GM12878 (cell line): ENCODE measurements at regions not wholly inside any gene's neighbourhood (a gene's known extent, or its start where the extent isn't known, plus 50 kb on each side); places are given as distances from the start of the nearest gene placed in this dataset.

Experiments used
- ATAC-seq: fragments of 200-7000 bp; cut with Tn5 transposase; 3 replicates; pipeline ENCODE4 v1.9.1; 2020; ENCODE audit warnings: mild to moderate bottlenecking, moderate library complexity
- BruUV-seq: library from RNA; stranded (reverse); fragments of 400-500 nt; replicated peaks from 2 replicates; lab custom pipeline; 2021; lab: Mats Ljungman, UMichigan
- CTCF ChIA-PET: fragments of 300-600 bp; sonication (Branson Sonifier 250); formaldehyde crosslinking; extraction: SDS; loops from one replicate; lab custom pipeline; 2021; ENCODE audit warnings: inconsistent platforms; lab: Yijun Ruan, JAX
- POLR2A ChIA-PET: fragments of 350-600 bp; formaldehyde crosslinking; extraction: SDS; loops from one replicate; lab custom pipeline; 2021; ENCODE audit warnings: inconsistent platforms; lab: Charles Lee
- RAD21 ChIA-PET: fragments of 300-600 bp; sonication (Branson Sonifier 250); formaldehyde crosslinking; loops from one replicate; lab custom pipeline; 2023; ENCODE audit warnings: antibody characterized with exemption; ENCODE audit not compliant: unreplicated experiment; lab: Charles Lee
- SMC1A ChIA-PET: fragments of 300-600 bp; sonication (Branson Sonifier 250); formaldehyde crosslinking; loops from one replicate; lab custom pipeline; 2023; ENCODE audit not compliant: unreplicated experiment, uncharacterized antibody; lab: Charles Lee
- DNase-seq: peaks from one replicate; pipeline ENCODE4 v3.0.0-alpha.2; 2011; ENCODE audit warnings: low read depth, low spot score
- FAIRE-seq: peaks from 3 replicates; lab custom pipeline; 2011; peaks lifted over from hg19 to GRCh38; lab: Jason Lieb, UNC
- H2AFZ ChIP-seq: 2 replicates; pipeline ENCODE4 v1.6.0; 2011; ENCODE audit warnings: low read depth, low read length, control low read depth; ENCODE audit not compliant: control insufficient read depth
- H3K27ac ChIP-seq: 2 replicates; pipeline ENCODE4 v1.5.1; 2011; ENCODE audit warnings: control low read depth; ENCODE audit not compliant: control insufficient read depth, insufficient read depth
- H3K27me3 ChIP-seq, 2 experiments: replicated peaks in 1 of 2; 2 replicates each; pipeline versions ENCODE4 v1.6.0 to v1.6.1; 2011; ENCODE audit warnings: low read length in 1 of 2; ENCODE audit not compliant: control insufficient read depth in 2 of 2, insufficient read depth in 2 of 2
- H3K36me3 ChIP-seq, 2 experiments: 2 replicates each; pipeline ENCODE4 v1.5.1; 2011; ENCODE audit warnings: low read length in 1 of 2; ENCODE audit not compliant: control insufficient read depth in 2 of 2, insufficient read depth in 2 of 2
- H3K4me1 ChIP-seq: 2 replicates; pipeline ENCODE4 v1.6.1; 2011; ENCODE audit warnings: mild to moderate bottlenecking, low read length, moderate library complexity, mixed read lengths; ENCODE audit not compliant: control insufficient read depth, insufficient read depth
- H3K4me2 ChIP-seq: 2 replicates; pipeline ENCODE4 v1.6.0; 2011; ENCODE audit warnings: control low read depth; ENCODE audit not compliant: control insufficient read depth, insufficient read depth
- H3K4me3 ChIP-seq: fragments of 200-600 bp; sonication (generic); 2 replicates; pipeline ENCODE4 v1.5.1; 2016
- H3K79me2 ChIP-seq: 2 replicates; pipeline ENCODE4 v1.6.0; 2011; ENCODE audit warnings: low read length; ENCODE audit not compliant: control insufficient read depth, insufficient read depth
- H3K9ac ChIP-seq: 2 replicates; pipeline ENCODE4 v1.8.0; 2011; ENCODE audit warnings: low read length, control low read depth, mixed read lengths; ENCODE audit not compliant: control insufficient read depth, insufficient read depth
- H3K9me3 ChIP-seq: replicated peaks from 3 replicates; pipeline ENCODE4 v1.5.1; 2011; ENCODE audit warnings: mild to moderate bottlenecking, low read length; ENCODE audit not compliant: control insufficient read depth, insufficient read depth
- H4K20me1 ChIP-seq: 2 replicates; pipeline ENCODE4 v1.6.0; 2011; ENCODE audit not compliant: control insufficient read depth, insufficient read depth
- CREM ChIP-seq: IDR thresholded peaks from 2 replicates; pipeline ENCODE4 v1.6.1; 2014; ENCODE audit warnings: antibody characterized with exemption, low read depth
- CTCF ChIP-seq, 3 experiments: IDR thresholded peaks in 2 of 3; conservative IDR thresholded peaks in 1 of 3; 2 replicates each; pipeline ENCODE4 v1.5.1; 2011; ENCODE audit warnings: low read depth in 3 of 3, low read length in 3 of 3, mild to moderate bottlenecking in 3 of 3, control low read depth in 2 of 3, moderate library complexity in 2 of 3, inconsistent platforms in 1 of 3, mixed read lengths in 1 of 3; ENCODE audit not compliant: control insufficient read depth in 2 of 3, insufficient read depth in 1 of 3; ENCODE audit errors: extremely low read depth in 1 of 3
- JUND ChIP-seq: IDR thresholded peaks from 2 replicates; pipeline ENCODE4 v1.6.1; 2012; ENCODE audit warnings: low read depth, mild to moderate bottlenecking, low read length, improper control_type of control experiment, moderate library complexity
- PAX8 ChIP-seq: fragments of 450-650 bp; IDR thresholded peaks from 2 replicates; pipeline ENCODE4 v1.6.1; 2017; ENCODE audit warnings: mild to moderate bottlenecking, moderate library complexity
- RUNX3 ChIP-seq: IDR thresholded peaks from 2 replicates; pipeline ENCODE4 v1.6.1; 2012; ENCODE audit warnings: low read length, inconsistent platforms
- SIN3A ChIP-seq: IDR thresholded peaks from 2 replicates; pipeline ENCODE4 v1.6.1; 2012; ENCODE audit warnings: low read depth, low read length, improper control_type of control experiment
- SMC3 ChIP-seq: IDR thresholded peaks from 2 replicates; pipeline ENCODE4 v1.6.1; 2011; ENCODE audit warnings: low read length, improper control_type of control experiment, borderline replicate concordance
- SREBF1 ChIP-seq: IDR thresholded peaks from 2 replicates; pipeline ENCODE4 v1.6.1; 2012; ENCODE audit warnings: mild to moderate bottlenecking, low read length
- ZNF384 ChIP-seq: IDR thresholded peaks from 2 replicates; pipeline ENCODE4 v1.6.1; 2012; ENCODE audit warnings: low read depth, mild to moderate bottlenecking, low read length, improper control_type of control experiment, borderline replicate concordance
- ZZZ3 ChIP-seq: IDR thresholded peaks from 2 replicates; pipeline ENCODE4 v1.6.1; 2011; ENCODE audit warnings: low read depth; ENCODE audit not compliant: control insufficient read depth, insufficient read length
- WGBS: methylation state at CpG from one replicate; pipeline ENCODE4 v1.1.6; 2016; ENCODE audit warnings: low lambda C conversion rate; ENCODE audit not compliant: insufficient replicate concordance, insufficient coverage; ENCODE audit errors: missing lambda C conversion rate; 5-methylcytosine and 5-hydroxymethylcytosine counted together
- in situ Hi-C: fragments of 300-500 bp; cut with MboI; formaldehyde crosslinking; loops from 9 replicates; pipeline ENCODE4 v1.14.3; 2018; ENCODE audit warnings: mixed read lengths
- intact Hi-C: fragments of 100-400 bp; cut with micrococcal nuclease; formaldehyde crosslinking; loops from one replicate; pipeline ENCODE4 v1.14.2; 2022; ENCODE audit not compliant: unreplicated experiment
- TF ChIP-seq, protein P1 (sequence below): IDR thresholded peaks from 2 replicates; pipeline ENCODE4 v1.6.1; 2012; ENCODE audit warnings: low read depth, low read length, improper control_type of control experiment

DNA sequence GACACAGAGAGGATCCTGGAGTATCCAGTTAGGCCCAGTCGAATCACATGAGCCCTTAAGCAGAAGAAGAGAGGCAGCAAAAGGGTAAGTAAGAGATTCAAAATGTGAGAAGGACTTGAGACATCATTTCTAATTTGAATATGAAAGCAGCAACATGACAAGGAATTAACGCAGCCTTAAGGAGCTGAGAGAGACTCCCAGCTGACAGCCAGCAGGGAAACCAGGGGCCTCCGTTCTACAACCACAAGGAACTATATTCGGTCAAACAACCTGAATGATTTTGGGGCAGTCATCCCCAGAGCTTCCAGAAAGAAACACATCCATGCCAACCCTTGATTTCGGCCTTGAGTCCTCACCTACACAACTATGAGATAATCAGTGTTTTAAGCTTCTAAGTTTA lies 189.7 kb upstream of the MTNR1B start:
- Histone ChIP-seq H3K4me1 (no peaks in the 10 kb centered on the region), H3K9ac (no peak overlapping the region), H2AFZ (no peak overlapping the region), H3K4me2 (no peak overlapping the region), H3K4me3 (no peak overlapping the region), H3K79me2 (no peaks in the 10 kb centered on the region), H3K27me3 (no peaks in the 10 kb centered on the region; a peak in 1 of 4 replicates), H3K27ac (no peak overlapping the region), H4K20me1 (no peaks in the 10 kb centered on the region), H3K36me3 (no peaks in the 10 kb centered on the region), H3K9me3 (no peaks in the 10 kb centered on the region)
- RAD21 ChIA-PET = no interaction called here
- WGBS = 8% methylated on average over 5 of the region's 5 CpGs
- CTCF ChIA-PET = interaction anchor here (0.7 to 1.0 kb wide), 2 partner anchors 13 to 831 kb away, joined by 3 read pairs; no protein-coding TSS in a partner anchor
- FAIRE-seq = no peak
- SMC1A ChIA-PET = no interaction called here
- in situ Hi-C loops = no loop called here
- intact Hi-C loops = no loop called here
- no peak for TF ChIP-seq SIN3A
- no peak for TF ChIP-seq CTCF (IDR thresholded peaks at IDR 0.05 in 2 of 3, conservative IDR thresholded peaks at IDR 0.05 in 1 of 3; ENCODE audit: control insufficient read depth in 2 of 3, extremely low read depth in 1 of 3, insufficient read depth in 1 of 3, low read depth in 3 of 3, low read length in 3 of 3)
- no peak for TF ChIP-seq SREBF1
- no peak for TF ChIP-seq ZNF384
- no peak for TF ChIP-seq CREM
- no peak for TF ChIP-seq ZZZ3
- TF ChIP-seq SMC3 = no peak
- no peak for TF ChIP-seq JUND
- TF ChIP-seq, protein P1, sequence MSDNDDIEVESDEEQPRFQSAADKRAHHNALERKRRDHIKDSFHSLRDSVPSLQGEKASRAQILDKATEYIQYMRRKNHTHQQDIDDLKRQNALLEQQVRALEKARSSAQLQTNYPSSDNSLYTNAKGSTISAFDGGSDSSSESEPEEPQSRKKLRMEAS = no peak
- TF ChIP-seq RUNX3 = no peak
- no peak for TF ChIP-seq PAX8
- BruUV-seq = no TSS peak
- no peak for ATAC-seq
- POLR2A ChIA-PET = interaction anchor here (0.6 to 1.0 kb wide), 2 partner anchors 8 to 383 kb away, joined by 3 read pairs; no protein-coding TSS in a partner anchor
- DNase-seq = no peak
